Activated T-helper 2 cell treated with anti-CD3 and anti-CD28 coated beads, Interferon-gamma antibody, Interleukin-2, Interleukin-4, amounts not matched to agents 10 μg/mL and 5 μg/mL and 100 μg/mL, durations not matched to agents 14 hours and 24 hours and 36 hours (primary cell): ENCODE measurements at regions not wholly inside any gene's neighbourhood (a gene's known extent, or its start where the extent isn't known, plus 50 kb on each side); places are given as distances from the start of the nearest gene placed in this dataset.

Experiments used
- DNase-seq: peaks from one replicate; pipeline ENCODE4 v3.0.0; 2021; ENCODE audit warnings: low spot score
- H3K27ac Mint-ChIP-seq: one replicate; pipeline ENCODE4 v1.8.0; 2021; ENCODE audit warnings: mixed read lengths
- H3K27me3 Mint-ChIP-seq: one replicate; pipeline ENCODE4 v1.8.0; 2021; ENCODE audit warnings: low read depth, mixed read lengths
- H3K36me3 Mint-ChIP-seq: one replicate; pipeline ENCODE4 v1.8.0; 2021; ENCODE audit warnings: low read depth, mixed read lengths
- H3K4me1 Mint-ChIP-seq: one replicate; pipeline ENCODE4 v1.8.0; 2021; ENCODE audit warnings: low read depth, mixed read lengths
- H3K4me3 Mint-ChIP-seq: one replicate; pipeline ENCODE4 v1.8.0; 2021; ENCODE audit warnings: low read depth, mild to moderate bottlenecking, moderate library complexity, mixed read lengths
- H3K9me3 Mint-ChIP-seq: one replicate; pipeline ENCODE4 v1.8.0; 2021; ENCODE audit warnings: mixed read lengths
- intact Hi-C: fragments of 100-400 bp; cut with micrococcal nuclease; formaldehyde crosslinking; loops from one replicate; pipeline ENCODE4 v1.15.1; 2023

GRCh38 chr18:76771192-76771799 is 51.1 kb upstream of the ZNF236 start:
- Mint-ChIP-seq H3K36me3 (no peaks in the 10 kb centered on the region), H3K9me3 (peaks cover 23% of the 10 kb centered on the region), H3K27ac (no peak overlapping the region), H3K27me3 (peaks cover 9% of the 10 kb centered on the region), H3K4me1 (peaks cover 5% of the 10 kb centered on the region), H3K4me3 (no peak overlapping the region)
- no peak for DNase-seq
- intact Hi-C loops = no loop called here

- DNase-seq = no peak
- no peak overlapping the region for H3K27ac Mint-ChIP-seq
- H3K4me1 Mint-ChIP-seq = peaks cover 12% of the 10 kb centered on the region
- intact Hi-C loops = no loop called here
- no peak overlapping the region for H3K4me3 Mint-ChIP-seq
- H3K36me3 Mint-ChIP-seq = no peaks in the 10 kb centered on the region
- H3K9me3 Mint-ChIP-seq = peaks cover 23% of the 10 kb centered on the region
- H3K27me3 Mint-ChIP-seq = peaks cover 14% of the 10 kb centered on the region
These were observed 54.4 kb upstream of the ZNF236 start for GRCh38 chr18:76767954-76768353.

- peaks cover 24% of the 10 kb centered on the region for H3K4me1 Mint-ChIP-seq
- intact Hi-C loops = no loop called here
- H3K27me3 Mint-ChIP-seq = peaks cover 14% of the 10 kb centered on the region
- no peaks in the 10 kb centered on the region for H3K36me3 Mint-ChIP-seq
- no peak for DNase-seq
- no peak overlapping the region for H3K4me3 Mint-ChIP-seq
- peaks cover 23% of the 10 kb centered on the region for H3K9me3 Mint-ChIP-seq
- no peak overlapping the region for H3K27ac Mint-ChIP-seq
These were observed 55.9 kb upstream of the ZNF236 start for GRCh38 chr18:76766429-76766828.

- Mint-ChIP-seq H3K4me1 (peaks cover 27% of the 10 kb centered on the region), H3K27ac (no peak overlapping the region), H3K36me3 (no peaks in the 10 kb centered on the region), H3K4me3 (no peak overlapping the region), H3K27me3 (peaks cover 14% of the 10 kb centered on the region), H3K9me3 (peaks cover 23% of the 10 kb centered on the region)
- intact Hi-C loops = no loop called here
- DNase-seq = no peak
These were observed 56.7 kb upstream of the ZNF236 start for GRCh38 chr18:76765649-76766048.

- Mint-ChIP-seq H3K27me3 (peaks cover 16% of the 10 kb centered on the region), H3K27ac (no peak overlapping the region), H3K9me3 (peaks cover 23% of the 10 kb centered on the region), H3K4me1 (peaks cover 27% of the 10 kb centered on the region), H3K4me3 (no peak overlapping the region), H3K36me3 (no peaks in the 10 kb centered on the region)
- no peak for DNase-seq
- intact Hi-C loops = no loop called here
These were observed 58.0 kb upstream of the ZNF236 start for GRCh38 chr18:76764291-76764901.

- Mint-ChIP-seq H3K9me3 (no peaks in the 10 kb centered on the region), H3K4me1 (peaks cover 16% of the 10 kb centered on the region), H3K27ac (no peak overlapping the region), H3K4me3 (no peak overlapping the region), H3K27me3 (peaks cover 11% of the 10 kb centered on the region), H3K36me3 (no peaks in the 10 kb centered on the region)
- intact Hi-C loops = no loop called here
- no peak for DNase-seq
These were observed 63.3 kb upstream of the ZNF236 start for GRCh38 chr18:76759056-76759455.

- intact Hi-C loops = no loop called here
- no peaks in the 10 kb centered on the region for H3K36me3 Mint-ChIP-seq
- no peak for DNase-seq
These were observed 64.4 kb upstream of the ZNF236 start for GRCh38 chr18:76757925-76758324.

GRCh38 chr18:76757335-76757734 is 65.0 kb upstream of the ZNF236 start:
- DNase-seq = no peak
- peaks cover 10% of the 10 kb centered on the region for H3K27me3 Mint-ChIP-seq
- H3K36me3 Mint-ChIP-seq = no peaks in the 10 kb centered on the region
- H3K4me1 Mint-ChIP-seq = peaks cover 11% of the 10 kb centered on the region
- H3K27ac Mint-ChIP-seq = no peak overlapping the region
- no peak overlapping the region for H3K4me3 Mint-ChIP-seq
- H3K9me3 Mint-ChIP-seq = peaks cover under 1% of the 10 kb centered on the region
- intact Hi-C loops = no loop called here

More at GRCh38 chr18:76757925-76758324, 64.4 kb upstream of the ZNF236 start:
- Mint-ChIP-seq H3K27ac (no peak overlapping the region), H3K27me3 (peaks cover 9% of the 10 kb centered on the region), H3K4me3 (no peak overlapping the region), H3K9me3 (no peaks in the 10 kb centered on the region), H3K4me1 (peaks cover 14% of the 10 kb centered on the region)

- Mint-ChIP-seq H3K27ac (no peak overlapping the region), H3K27me3 (peaks cover 10% of the 10 kb centered on the region), H3K36me3 (no peaks in the 10 kb centered on the region), H3K4me3 (no peak overlapping the region), H3K9me3 (peaks cover 4% of the 10 kb centered on the region), H3K4me1 (peaks cover 5% of the 10 kb centered on the region)
- DNase-seq = no peak
- intact Hi-C loops = no loop called here
These were observed 65.7 kb upstream of the ZNF236 start for GRCh38 chr18:76756531-76757253.

- Mint-ChIP-seq H3K4me1 (no peaks in the 10 kb centered on the region), H3K4me3 (no peak overlapping the region), H3K27ac (no peak overlapping the region), H3K27me3 (peaks cover 8% of the 10 kb centered on the region), H3K36me3 (no peaks in the 10 kb centered on the region), H3K9me3 (peaks cover 13% of the 10 kb centered on the region)
- no peak for DNase-seq
- intact Hi-C loops = no loop called here
These were observed 68.0 kb upstream of the ZNF236 start for GRCh38 chr18:76754351-76754750.

GRCh38 chr18:76752400-76752799 is 70.0 kb upstream of the ZNF236 start:
- no peak overlapping the region for H3K4me3 Mint-ChIP-seq
- H3K36me3 Mint-ChIP-seq = peaks cover 3% of the 10 kb centered on the region
- peaks cover 26% of the 10 kb centered on the region for H3K9me3 Mint-ChIP-seq
- H3K4me1 Mint-ChIP-seq = no peaks in the 10 kb centered on the region
- no peak overlapping the region for H3K27ac Mint-ChIP-seq
- H3K27me3 Mint-ChIP-seq = peaks cover 9% of the 10 kb centered on the region
- intact Hi-C loops = no loop called here
- no peak for DNase-seq

GRCh38 chr18:76750917-76751890 is 71.2 kb upstream of the ZNF236 start:
- intact Hi-C loops = no loop called here
- H3K27me3 Mint-ChIP-seq = peaks cover 9% of the 10 kb centered on the region
- no peak overlapping the region for H3K4me3 Mint-ChIP-seq
- no peak for DNase-seq
- H3K36me3 Mint-ChIP-seq = peaks cover 3% of the 10 kb centered on the region
- H3K4me1 Mint-ChIP-seq = no peaks in the 10 kb centered on the region
- H3K9me3 Mint-ChIP-seq = peaks cover 26% of the 10 kb centered on the region
- no peak overlapping the region for H3K27ac Mint-ChIP-seq
